ENCODE measurements at regions not wholly inside any gene's neighbourhood (a gene's known extent, or its start where the extent isn't known, plus 50 kb on each side); places are given as distances from the start of the nearest gene placed in this dataset.
"Not testable (repeated sequence)": the region's sequence is repeated elsewhere in the genome, so short reads cannot be mapped to it uniquely, and the experiment has no call there.

GRCh38 chr18:79604205-79604912 is 75.2 kb upstream of the CTDP1 start:
- WGBS, 2 donors: 89 to 94% methylated on average over 17 to 20 of the region's 20 CpGs
- TF ChIP-seq POLR2A (IDR thresholded peaks at IDR 0.05) (no peak), CTCF (IDR thresholded peaks at IDR 0.05) (no peak)
- DNase-seq (ENCODE audit: low spot score in 2 of 2): peak in 1 of 2 donors; percentile 75
- no peak overlapping the region for H3K4me3 ChIP-seq (ENCODE audit: low read depth, poor library complexity, severe bottlenecking)
- intact Hi-C loops (cut with DNase I; ENCODE audit: low total_unique reads): no loop called here

GRCh38 chr18:79604913-79605880 is 74.4 kb upstream of the CTDP1 start:
- peak in 1 of 2 donors; percentile 53 for DNase-seq (ENCODE audit: low spot score in 2 of 2)
- no peak for TF ChIP-seq POLR2A (IDR thresholded peaks at IDR 0.05)
- TF ChIP-seq CTCF (IDR thresholded peaks at IDR 0.05): no peak
- 70 to 71% methylated on average over 36 of the region's 36 CpGs for WGBS, 2 donors
- intact Hi-C loops (cut with DNase I; ENCODE audit: low total_unique reads): no loop called here
- H3K4me3 ChIP-seq (ENCODE audit: low read depth, poor library complexity, severe bottlenecking): no peak overlapping the region

GRCh38 chr18:79606071-79606470 is 73.5 kb upstream of the CTDP1 start:
- DNase-seq (ENCODE audit: low spot score in 2 of 2); H3K4me3 ChIP-seq (ENCODE audit: low read depth, poor library complexity, severe bottlenecking); intact Hi-C loops (cut with DNase I; ENCODE audit: low total_unique reads): not testable (repeated sequence)
- WGBS, 2 donors: 85 to 90% methylated on average over 12 to 13 of the region's 13 CpGs

GRCh38 chr18:79606621-79607331 is 72.8 kb upstream of the CTDP1 start:
- TF ChIP-seq CTCF (IDR thresholded peaks at IDR 0.05): no peak
- TF ChIP-seq POLR2A (IDR thresholded peaks at IDR 0.05): no peak
- intact Hi-C loops (cut with DNase I; ENCODE audit: low total_unique reads): no loop called here
- WGBS, 2 donors: 83 to 84% methylated on average over 14 to 18 of the region's 31 CpGs

GRCh38 chr18:79607361-79607952 is 72.1 kb upstream of the CTDP1 start:
- DNase-seq (ENCODE audit: low spot score in 2 of 2): peak in 1 of 2 donors; percentile 82
- intact Hi-C loops (cut with DNase I; ENCODE audit: low total_unique reads): no loop called here
- H3K4me3 ChIP-seq (ENCODE audit: low read depth, poor library complexity, severe bottlenecking): no peak overlapping the region
- TF ChIP-seq CTCF (IDR thresholded peaks at IDR 0.05) (no peak), POLR2A (IDR thresholded peaks at IDR 0.05) (no peak)
- WGBS, 2 donors: 83 to 88% methylated on average over 21 to 22 of the region's 25 CpGs

More at GRCh38 chr18:79606621-79607331, 72.8 kb upstream of the CTDP1 start:
- H3K4me3 ChIP-seq (ENCODE audit: low read depth, poor library complexity, severe bottlenecking): no peak overlapping the region
- DNase-seq (ENCODE audit: low spot score in 2 of 2): peak in 1 of 2 donors; percentile 77

All from lower leg skin (tissue), 4 donors.